Stomach (tissue), 8 donors: ENCODE measurements at regions not wholly inside any gene's neighbourhood (a gene's known extent, or its start where the extent isn't known, plus 50 kb on each side); places are given as distances from the start of the nearest gene placed in this dataset.

Source experiments
- DNase-seq, 2 donors: peaks; one replicate each; pipeline versions ENCODE4 v3.0.0 to v3.0.0-alpha.2; 2013 to 2019
- H3K27ac ChIP-seq, 5 donors: fragments of 200-600 bp in 4 of 5; sonication (generic) in 4 of 5; one replicate each; pipeline ENCODE4 v1.5.1; 2013 to 2019; ENCODE audit warnings: mild to moderate bottlenecking in 1 of 5, moderate library complexity in 1 of 5
- H3K27me3 ChIP-seq, 3 donors: fragments of 200-600 bp; sonication (generic); one replicate each; pipeline ENCODE4 v1.5.1; 2017 to 2019; ENCODE audit warnings: mixed run types in 1 of 3
- H3K36me3 ChIP-seq, 4 donors: fragments of 200-600 bp; sonication (generic); 1 replicate in 3 of 4; 2 replicates in 1 of 4; pipeline ENCODE4 v1.5.1; 2016 to 2019
- H3K4me1 ChIP-seq, 4 donors: fragments of 200-600 bp; sonication (generic); one replicate each; pipeline ENCODE4 v1.5.1; 2016 to 2019
- H3K4me3 ChIP-seq, 4 donors: fragments of 200-600 bp; sonication (generic) in 3 of 4; one replicate each; pipeline ENCODE4 v1.5.1; 2016 to 2019; ENCODE audit warnings: mild to moderate bottlenecking in 1 of 4
- H3K9me3 ChIP-seq, 4 donors: fragments of 200-600 bp; sonication (generic); one replicate each; pipeline ENCODE4 v1.5.1; 2016 to 2019
- CTCF ChIP-seq, 7 experiments: fragments of 450-650 bp in 4 of 7; fragments of 200-600 bp in 3 of 7; sonication (generic) in 3 of 7; IDR thresholded peaks; one replicate each; pipeline ENCODE4 v1.5.1; 2016 to 2019; ENCODE audit warnings: antibody characterized with exemption in 7 of 7, control low read depth in 2 of 7, mild to moderate bottlenecking in 1 of 7
- EP300 ChIP-seq: sonication (generic); formaldehyde crosslinking; IDR thresholded peaks from one replicate; pipeline ENCODE4 v1.6.1; 2017; ENCODE audit warnings: antibody characterized with exemption
- POLR2A ChIP-seq, 4 donors: fragments of 450-650 bp; IDR thresholded peaks; one replicate each; pipeline ENCODE4 v1.6.1; 2016; ENCODE audit warnings: antibody characterized with exemption in 4 of 4, control low read depth in 2 of 4, mild to moderate bottlenecking in 1 of 4, moderate library complexity in 1 of 4
- POLR2AphosphoS5 ChIP-seq, 3 donors: sonication (generic); formaldehyde crosslinking; IDR thresholded peaks; one replicate each; pipeline ENCODE4 v1.6.1; 2016; ENCODE audit warnings: antibody characterized with exemption in 3 of 3
- WGBS, 5 donors: extraction: QIAGEN DNeasy Blood & Tissue Kit in 3 of 5; methylation state at CpG; one replicate each; pipeline versions ENCODE4 v1.1.5 to v1.1.7; 2013 to 2018; 5-methylcytosine and 5-hydroxymethylcytosine counted together
- intact Hi-C: fragments of 100-400 bp; cut with DNase I; formaldehyde crosslinking; loops from one replicate; pipeline ENCODE4 v1.15.1; 2023; ENCODE audit warnings: low total_unique reads
- donor health status: healthy with polysubstance abuse.
- donor health status: Bipolar disorder and iron deficiency.
- donor health status: healthy.

- intact Hi-C loops, result no loop called here
- Histone ChIP-seq H3K4me1 (no peaks in the 10 kb centered on the region), H3K27me3 (peaks cover 0 to 16% (median 3%) of the 10 kb centered on the region in 3 donors), H3K27ac (no peak overlapping the region), H3K36me3 (no peaks in the 10 kb centered on the region), H3K9me3 (no peaks in the 10 kb centered on the region), H3K4me3 (no peak overlapping the region)
- DNase-seq, result no peak
- TF ChIP-seq CTCF (IDR thresholded peaks at IDR 0.05), result no peak
- TF ChIP-seq POLR2A (IDR thresholded peaks at IDR 0.05), result no peak
- TF ChIP-seq POLR2AphosphoS5 (IDR thresholded peaks at IDR 0.05), result no peak
- no peak for TF ChIP-seq EP300
- WGBS, 5 donors, result 15 to 40% (median 18%) methylated on average over 10 of the region's 10 CpGs
These were observed 135.0 kb upstream of the ONECUT1 start for GRCh38 chr15:52925130-52925529.

- Histone ChIP-seq H3K4me1 (no peaks in the 10 kb centered on the region), H3K9me3 (no peaks in the 10 kb centered on the region), H3K27ac (no peak overlapping the region), H3K4me3 (no peak overlapping the region), H3K36me3 (no peaks in the 10 kb centered on the region), H3K27me3 (peaks cover 0 to 16% (median 3%) of the 10 kb centered on the region in 3 donors)
- DNase-seq, result no peak
- 73 to 85% (median 75%) methylated on average over 7 of the region's 7 CpGs for WGBS, 5 donors
- TF ChIP-seq POLR2A (IDR thresholded peaks at IDR 0.05), result no peak
- no peak for TF ChIP-seq CTCF (IDR thresholded peaks at IDR 0.05)
- no peak for TF ChIP-seq EP300
- no peak for TF ChIP-seq POLR2AphosphoS5 (IDR thresholded peaks at IDR 0.05)
- intact Hi-C loops, result no loop called here
These were observed 134.5 kb upstream of the ONECUT1 start for GRCh38 chr15:52924630-52925029.

- no peak for DNase-seq
- intact Hi-C loops, result no loop called here
- no peaks in the 10 kb centered on the region for H3K4me1 ChIP-seq
- no peaks in the 10 kb centered on the region for H3K36me3 ChIP-seq
- peaks cover 0 to 16% (median 3%) of the 10 kb centered on the region in 3 donors for H3K27me3 ChIP-seq
- H3K9me3 ChIP-seq, result no peaks in the 10 kb centered on the region
- no peak overlapping the region for H3K27ac ChIP-seq
- no peak for TF ChIP-seq CTCF (IDR thresholded peaks at IDR 0.05)
- no peak for TF ChIP-seq POLR2AphosphoS5 (IDR thresholded peaks at IDR 0.05)
- no peak for TF ChIP-seq POLR2A (IDR thresholded peaks at IDR 0.05)
- TF ChIP-seq EP300, result no peak
- H3K4me3 ChIP-seq, result no peak overlapping the region
- 63 to 84% (median 67%) methylated on average over 6 of the region's 6 CpGs for WGBS, 5 donors
These were observed 133.5 kb upstream of the ONECUT1 start for GRCh38 chr15:52923626-52924025.

GRCh38 chr15:52922871-52923270 is 132.7 kb upstream of the ONECUT1 start:
- DNase-seq, result no peak
- H3K27ac ChIP-seq, result no peak overlapping the region
- intact Hi-C loops, result no loop called here
- no peaks in the 10 kb centered on the region for H3K36me3 ChIP-seq
- H3K4me1 ChIP-seq, result no peaks in the 10 kb centered on the region
- H3K9me3 ChIP-seq, result no peaks in the 10 kb centered on the region
- TF ChIP-seq CTCF (IDR thresholded peaks at IDR 0.05) (no peak), POLR2AphosphoS5 (IDR thresholded peaks at IDR 0.05) (no peak), POLR2A (IDR thresholded peaks at IDR 0.05) (no peak), EP300 (no peak)
- H3K27me3 ChIP-seq, result peaks cover 0 to 16% (median 3%) of the 10 kb centered on the region in 3 donors
- H3K4me3 ChIP-seq, result no peak overlapping the region
- WGBS, 5 donors, result 78 to 87% (median 85%) methylated on average over 7 of the region's 7 CpGs
